Mesodermal cell (in vitro differentiated cells): ENCODE measurements at regions not wholly inside any gene's neighbourhood (a gene's known extent, or its start where the extent isn't known, plus 50 kb on each side); places are given as distances from the start of the nearest gene placed in this dataset.
"Not testable (repeated sequence)": the region's sequence is repeated elsewhere in the genome, so short reads cannot be mapped to it uniquely, and the experiment has no call there.

Source experiments
- H3K27ac ChIP-seq: 2 replicates; pipeline ENCODE4 v1.7.0; 2013; ENCODE audit warnings: mild to moderate bottlenecking, low read depth, low read length, moderate library complexity; ENCODE audit not compliant: severe bottlenecking
- H3K36me3 ChIP-seq: 2 replicates; pipeline ENCODE4 v1.7.1; 2013; ENCODE audit warnings: mild to moderate bottlenecking, low read length, moderate library complexity; ENCODE audit not compliant: control insufficient read depth, insufficient read depth
- H3K4me1 ChIP-seq: one replicate; pipeline ENCODE4 v1.7.1; 2013; ENCODE audit warnings: mild to moderate bottlenecking, low read length; ENCODE audit not compliant: insufficient read depth, control insufficient read depth, poor library complexity, severe bottlenecking
- H3K4me3 ChIP-seq: 2 replicates; pipeline ENCODE4 v1.7.0; 2013; ENCODE audit warnings: low read length, control low read depth, mild to moderate bottlenecking; ENCODE audit not compliant: insufficient read depth, poor library complexity, severe bottlenecking; ENCODE audit errors: extremely low read depth
- H3K9me3 ChIP-seq: 2 replicates; pipeline ENCODE4 v1.7.1; 2013; ENCODE audit warnings: mild to moderate bottlenecking, low read length, moderate library complexity; ENCODE audit not compliant: control insufficient read depth
- WGBS, 2 experiments: methylation state at CpG; one replicate each; pipeline ENCODE4 v1.1.5; 2013; ENCODE audit warnings: missing lambda C conversion rate in 2 of 2; ENCODE audit not compliant: insufficient coverage in 2 of 2; 5-methylcytosine and 5-hydroxymethylcytosine counted together

- H3K9me3 ChIP-seq, H3K27ac ChIP-seq, H3K36me3 ChIP-seq, H3K4me1 ChIP-seq, H3K4me3 ChIP-seq: not testable (repeated sequence)
- WGBS, 2 experiments = no CpG with 5 or more reads among the region's 1 CpG
Observed at GRCh38 chr9:27839767-27840166, 266.5 kb upstream of the C9orf72 start.

- no peak overlapping the region for H3K4me3 ChIP-seq
- no peaks in the 10 kb centered on the region for H3K36me3 ChIP-seq
- no peak overlapping the region for H3K27ac ChIP-seq
- H3K4me1 ChIP-seq = no peaks in the 10 kb centered on the region
- WGBS, 2 experiments = 71 to 100% methylated on average over 1 of the region's 1 CpG
- H3K9me3 ChIP-seq = no peaks in the 10 kb centered on the region
Observed at GRCh38 chr9:27844797-27845196, 271.5 kb upstream of the C9orf72 start.

GRCh38 chr9:27847380-27847779 lies 274.1 kb upstream of the C9orf72 start:
- H3K4me1 ChIP-seq = no peaks in the 10 kb centered on the region
- no peak overlapping the region for H3K4me3 ChIP-seq
- H3K36me3 ChIP-seq = no peaks in the 10 kb centered on the region
- no peaks in the 10 kb centered on the region for H3K9me3 ChIP-seq
- no peak overlapping the region for H3K27ac ChIP-seq

GRCh38 chr9:27847818-27848217 lies 274.5 kb upstream of the C9orf72 start:
- H3K9me3 ChIP-seq = no peaks in the 10 kb centered on the region
- WGBS, 2 experiments = no CpG with 5 or more reads among the region's 1 CpG
- no peak overlapping the region for H3K4me3 ChIP-seq
- H3K4me1 ChIP-seq = no peaks in the 10 kb centered on the region
- H3K36me3 ChIP-seq = no peaks in the 10 kb centered on the region
- no peak overlapping the region for H3K27ac ChIP-seq

GRCh38 chr9:27848315-27848714 lies 275.0 kb upstream of the C9orf72 start:
- no CpG with 5 or more reads among the region's 2 CpGs for WGBS, 2 experiments
- no peak overlapping the region for H3K27ac ChIP-seq
- H3K4me1 ChIP-seq = no peaks in the 10 kb centered on the region
- H3K36me3 ChIP-seq = no peaks in the 10 kb centered on the region
- H3K9me3 ChIP-seq = no peaks in the 10 kb centered on the region
- no peak overlapping the region for H3K4me3 ChIP-seq

- H3K27ac ChIP-seq = no peak overlapping the region
- no peaks in the 10 kb centered on the region for H3K4me1 ChIP-seq
- H3K4me3 ChIP-seq = no peak overlapping the region
- H3K36me3 ChIP-seq = no peaks in the 10 kb centered on the region
- WGBS, 2 experiments = 80% methylated on average over 1 of the region's 1 CpG; no CpG with 5 or more reads in 1 of the 2 experiments
- H3K9me3 ChIP-seq = no peaks in the 10 kb centered on the region
Observed at GRCh38 chr9:27851858-27852257, 278.6 kb upstream of the C9orf72 start.

GRCh38 chr9:27853529-27853928 lies 280.2 kb upstream of the C9orf72 start:
- Histone ChIP-seq H3K9me3 (no peaks in the 10 kb centered on the region), H3K4me1 (no peaks in the 10 kb centered on the region), H3K4me3 (no peak overlapping the region), H3K27ac (no peak overlapping the region), H3K36me3 (no peaks in the 10 kb centered on the region)
- 82 to 95% methylated on average over 2 to 3 of the region's 6 CpGs for WGBS, 2 experiments

- Histone ChIP-seq H3K4me3 (no peak overlapping the region), H3K27ac (no peak overlapping the region), H3K4me1 (no peaks in the 10 kb centered on the region), H3K36me3 (no peaks in the 10 kb centered on the region), H3K9me3 (no peaks in the 10 kb centered on the region)
- WGBS, 2 experiments = 55 to 70% methylated on average over 2 of the region's 2 CpGs
Observed at GRCh38 chr9:27856054-27856453, 282.8 kb upstream of the C9orf72 start.

- Histone ChIP-seq H3K4me3 (no peak overlapping the region), H3K27ac (no peak overlapping the region), H3K9me3 (no peaks in the 10 kb centered on the region), H3K36me3 (no peaks in the 10 kb centered on the region), H3K4me1 (no peaks in the 10 kb centered on the region)
- WGBS, 2 experiments = 100% methylated on average over 1 of the region's 1 CpG; no CpG with 5 or more reads in 1 of the 2 experiments
Observed at GRCh38 chr9:27856748-27857147, 283.5 kb upstream of the C9orf72 start.

GRCh38 chr9:27861887-27862286 lies 288.6 kb upstream of the C9orf72 start:
- no peak overlapping the region for H3K4me3 ChIP-seq
- WGBS, 2 experiments = 100% methylated on average over 1 of the region's 3 CpGs; no CpG with 5 or more reads in 1 of the 2 experiments
- no peak overlapping the region for H3K27ac ChIP-seq
- H3K36me3 ChIP-seq = no peaks in the 10 kb centered on the region
- no peaks in the 10 kb centered on the region for H3K9me3 ChIP-seq
- peaks cover 7% of the 10 kb centered on the region for H3K4me1 ChIP-seq

- H3K4me3 ChIP-seq = no peak overlapping the region
Observed at GRCh38 chr9:27864644-27865438, 291.6 kb upstream of the C9orf72 start.

More at GRCh38 chr9:27864644-27865438, 291.6 kb upstream of the C9orf72 start:
- no peaks in the 10 kb centered on the region for H3K36me3 ChIP-seq
- WGBS, 2 experiments = 80 to 88% methylated on average over 6 to 7 of the region's 7 CpGs
- H3K4me1 ChIP-seq = peaks cover 7% of the 10 kb centered on the region
- no peaks in the 10 kb centered on the region for H3K9me3 ChIP-seq
- H3K27ac ChIP-seq = no peak overlapping the region
